GM21390 (cell line): ENCODE measurements at regions not wholly inside any gene's neighbourhood (a gene's known extent, or its start where the extent isn't known, plus 50 kb on each side); places are given as distances from the start of the nearest gene placed in this dataset.

ENCODE experiments used
- ATAC-seq: cut with Tn5 transposase; IDR thresholded peaks from one replicate; pipeline ENCODE4 v1.9.1; 2021; ENCODE audit not compliant: unreplicated experiment

GRCh38 chr2:226017537-226017936 lies 618.0 kb downstream of the NYAP2 start:
- no peak for ATAC-seq

GRCh38 chr2:226017107-226017506 lies 617.6 kb downstream of the NYAP2 start:
- no peak for ATAC-seq

GRCh38 chr2:226011716-226012450 lies 612.4 kb downstream of the NYAP2 start:
- no peak for ATAC-seq

GRCh38 chr2:226002438-226002837 lies 602.9 kb downstream of the NYAP2 start:
- no peak for ATAC-seq

DNA sequence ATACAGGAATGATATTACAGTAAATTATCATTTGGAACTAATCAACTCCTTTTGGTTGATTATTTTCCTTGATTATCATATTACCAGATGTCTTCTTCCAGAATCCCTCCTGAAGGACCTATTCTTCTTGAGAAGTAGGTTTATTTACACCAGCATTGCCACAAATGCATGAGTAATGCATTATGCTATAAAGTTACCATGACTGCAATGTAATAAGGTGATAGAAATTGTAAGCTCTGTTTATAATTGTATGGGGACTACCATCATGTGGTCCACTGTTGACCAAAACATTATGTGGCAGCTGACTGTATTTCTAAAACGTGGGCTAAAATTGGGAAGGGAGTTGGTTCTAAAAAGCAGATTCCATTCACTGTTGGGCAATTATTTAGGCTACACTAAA lies 602.2 kb downstream of the NYAP2 start:
- ATAC-seq: no peak

GRCh38 chr2:225999692-226000091 lies 600.2 kb downstream of the NYAP2 start:
- no peak for ATAC-seq

DNA sequence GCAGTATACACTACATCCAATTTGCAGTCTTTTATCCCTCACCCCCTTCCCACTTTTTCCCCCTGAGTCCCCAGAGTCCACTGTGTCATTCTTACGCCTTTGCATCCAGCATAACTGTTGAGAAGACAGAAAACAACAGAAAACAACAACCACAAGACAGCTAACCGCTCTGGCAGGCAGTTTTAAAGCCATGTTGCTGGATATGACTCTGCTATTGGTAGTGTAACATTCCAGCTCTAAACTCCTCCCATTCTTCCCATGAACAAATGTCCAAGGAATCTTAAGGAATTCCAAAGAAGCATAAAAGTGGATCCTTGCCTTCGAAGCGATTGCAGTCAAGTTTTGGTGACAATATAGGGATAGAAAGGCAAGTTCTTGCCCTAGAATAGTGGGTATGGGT lies 599.1 kb downstream of the NYAP2 start:
- no peak for ATAC-seq

GRCh38 chr2:225998116-225998515 lies 598.6 kb downstream of the NYAP2 start:
- ATAC-seq: no peak

DNA sequence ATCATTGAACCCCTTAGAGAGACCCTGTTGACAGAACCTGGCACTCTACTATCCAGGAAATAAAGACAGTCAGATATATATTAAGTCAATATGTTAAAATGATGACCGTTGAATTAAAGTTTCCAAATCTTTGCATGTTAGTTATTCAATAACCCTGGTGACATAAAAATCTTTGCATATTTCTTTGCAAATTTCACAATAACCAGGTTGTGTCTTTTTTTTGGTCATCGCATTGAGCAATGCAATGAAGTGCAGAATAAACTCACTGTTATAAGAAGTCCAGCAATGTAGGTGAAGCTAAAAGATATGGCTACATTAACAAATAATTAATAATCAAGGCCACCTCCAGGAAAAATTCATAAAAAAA lies 596.9 kb downstream of the NYAP2 start:
- ATAC-seq: no peak

- no peak for ATAC-seq
Observed at GRCh38 chr2:225995796-225996461, 596.4 kb downstream of the NYAP2 start.

GRCh38 chr2:225994748-225995405 lies 595.4 kb downstream of the NYAP2 start:
- no peak for ATAC-seq

DNA sequence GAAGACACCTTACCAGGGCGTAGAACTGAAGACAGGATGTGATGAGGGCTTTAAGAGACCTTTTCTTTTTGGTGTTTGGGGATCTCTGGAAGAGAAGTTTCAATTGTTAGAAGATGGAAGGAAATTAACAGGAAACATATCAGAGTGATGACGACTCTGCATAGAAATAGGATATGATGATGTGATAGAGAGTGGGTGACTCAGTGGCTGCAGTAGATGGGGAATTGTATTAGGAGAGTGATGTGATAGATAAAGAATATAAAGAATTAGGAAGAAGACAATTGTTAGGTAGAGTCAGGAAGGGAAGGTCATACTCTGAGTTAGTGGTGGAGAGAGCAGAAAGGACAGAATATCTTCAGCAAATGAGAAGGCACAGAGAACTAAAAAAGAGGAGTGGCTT lies 593.9 kb downstream of the NYAP2 start:
- ATAC-seq: no peak

DNA sequence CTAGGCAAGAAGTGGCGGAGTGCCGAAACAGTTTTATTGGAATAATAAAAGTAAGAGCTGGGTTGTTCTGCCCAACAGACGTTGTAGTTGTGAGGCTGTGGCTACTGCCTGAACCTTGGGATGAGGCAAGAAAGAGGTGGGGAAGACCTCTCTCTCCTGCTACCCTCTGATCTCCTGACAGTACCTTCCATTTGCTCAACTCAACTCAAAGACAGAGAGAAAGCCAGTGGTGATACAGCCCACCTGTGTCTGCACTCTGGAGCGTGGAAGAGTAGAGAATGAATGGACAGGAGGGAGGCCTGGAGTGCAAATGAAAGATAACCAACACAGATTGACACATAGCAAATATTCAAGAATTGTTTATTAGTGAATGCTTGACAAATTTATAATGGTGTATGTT lies 590.3 kb downstream of the NYAP2 start:
- ATAC-seq: no peak

DNA sequence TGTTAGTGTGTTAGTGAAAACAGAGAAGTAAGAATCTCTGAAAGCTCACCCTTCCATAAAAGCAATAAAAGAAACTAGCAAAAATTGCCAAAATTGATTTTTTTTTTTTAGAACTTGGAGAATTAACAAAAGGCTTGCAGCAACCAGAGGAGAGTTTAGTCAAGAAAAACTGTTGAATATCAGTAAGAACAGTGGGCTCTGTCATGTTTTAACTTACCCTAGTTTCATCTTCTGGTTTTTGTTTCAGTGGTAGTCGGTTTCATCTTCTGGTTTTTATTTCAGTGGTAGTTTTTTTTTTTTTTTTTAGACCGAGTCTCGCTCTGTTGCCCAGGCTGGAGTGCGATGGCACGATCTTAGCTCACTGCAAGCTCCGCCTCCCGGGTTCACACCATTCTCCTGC lies 580.9 kb downstream of the NYAP2 start:
- no peak for ATAC-seq

DNA sequence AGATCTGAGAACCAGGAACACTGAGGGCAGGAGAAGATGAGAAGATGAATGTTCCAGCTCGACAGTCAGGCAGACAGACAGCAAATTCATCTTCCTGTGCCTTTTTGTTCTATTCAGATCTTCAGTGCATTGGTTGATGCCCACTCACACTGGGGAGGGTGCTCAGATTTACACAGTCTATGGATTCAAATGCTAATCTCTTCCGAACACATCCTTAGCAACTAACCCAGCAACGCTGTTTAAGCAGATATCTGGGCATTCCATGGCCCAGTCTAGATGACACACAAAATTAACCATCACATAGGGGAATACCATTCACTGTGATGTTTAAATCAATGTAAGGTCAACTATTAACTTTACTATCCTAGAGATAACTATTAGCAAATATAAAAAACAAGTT lies 571.9 kb downstream of the NYAP2 start:
- ATAC-seq: no peak

DNA sequence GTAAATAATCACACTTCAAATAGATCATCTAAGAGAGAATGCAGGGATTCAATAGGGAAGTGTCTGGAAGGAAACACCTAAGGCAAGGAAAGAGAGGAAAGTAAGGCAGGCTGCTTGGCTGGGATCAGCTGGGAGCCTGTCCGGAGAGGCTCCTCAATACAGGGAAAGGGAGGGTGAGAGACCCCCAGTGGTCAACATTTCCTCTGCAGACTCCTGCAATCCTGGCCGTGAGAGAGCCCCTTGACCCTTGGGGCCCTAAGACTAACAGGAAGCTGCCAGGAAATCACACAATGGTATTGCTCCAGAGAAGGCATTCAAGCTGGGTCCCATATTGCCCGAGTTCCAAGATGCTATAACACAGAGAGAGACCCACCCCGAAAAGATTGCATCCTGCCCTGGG lies 549.4 kb downstream of the NYAP2 start:
- no peak for ATAC-seq

DNA sequence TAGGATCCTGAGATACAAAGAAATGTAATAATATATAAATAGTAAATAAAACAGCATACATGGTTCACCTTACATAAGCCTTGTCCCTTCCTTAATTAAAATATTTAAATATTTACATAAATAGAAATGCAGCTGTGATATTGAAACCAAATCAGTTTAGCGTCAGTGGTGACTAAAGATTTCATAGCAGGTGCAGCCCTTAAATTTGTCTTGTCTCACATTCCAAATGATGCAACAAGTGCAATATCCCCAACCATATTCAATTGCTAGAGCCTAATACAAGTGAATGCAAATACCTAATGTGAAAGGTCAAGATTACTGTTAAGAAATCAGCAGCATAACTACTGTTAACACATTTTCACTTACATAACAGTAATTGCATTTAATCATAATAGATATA lies 539.5 kb downstream of the NYAP2 start:
- no peak for ATAC-seq

- ATAC-seq: no peak
Observed at GRCh38 chr2:225937625-225938187, 538.2 kb downstream of the NYAP2 start.

DNA sequence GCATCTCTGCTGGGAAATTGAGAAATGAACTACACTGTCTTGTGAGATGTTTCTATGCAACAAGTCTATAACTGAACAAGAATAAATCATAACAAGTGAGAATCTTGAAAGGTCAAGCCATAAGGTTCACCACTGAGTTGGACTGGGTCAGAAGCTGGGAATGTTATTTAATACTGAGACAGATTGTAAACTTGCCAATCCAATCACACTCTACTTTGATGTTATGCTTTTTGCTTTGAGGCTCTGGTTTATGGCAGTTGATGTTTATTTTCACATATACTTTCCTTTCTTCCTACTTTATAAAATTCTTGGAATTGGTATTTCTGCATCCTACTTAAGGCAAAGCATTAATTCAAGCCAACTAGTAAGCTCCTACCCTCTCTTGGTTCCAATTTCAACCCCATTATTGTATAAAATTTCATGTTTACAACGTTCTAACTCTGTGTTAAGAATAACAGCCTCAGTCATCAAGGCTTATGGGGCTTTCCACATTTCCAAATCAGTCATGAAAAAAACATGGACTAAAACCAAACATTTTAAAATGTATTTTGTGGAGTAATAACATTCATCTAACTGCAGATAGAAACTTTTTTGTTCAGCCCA lies 533.4 kb downstream of the NYAP2 start:
- ATAC-seq: no peak

GRCh38 chr2:225930687-225931086 lies 531.2 kb downstream of the NYAP2 start:
- ATAC-seq: no peak

- no peak for ATAC-seq
Observed at GRCh38 chr2:225920621-225921220, 521.2 kb downstream of the NYAP2 start.
